H9 (cell line): ENCODE measurements at regions not wholly inside any gene's neighbourhood (a gene's known extent, or its start where the extent isn't known, plus 50 kb on each side); places are given as distances from the start of the nearest gene placed in this dataset.

ENCODE experiments used
- DNase-seq: peaks from one replicate; pipeline ENCODE4 v3.0.0-alpha.2; 2017
- H2AFZ ChIP-seq: one replicate; pipeline ENCODE4 v1.6.1; 2013; ENCODE audit warnings: mild to moderate bottlenecking, low read length, control low read depth, moderate library complexity
- H2AK5ac ChIP-seq: 2 replicates; pipeline ENCODE4 v1.6.1; 2013; ENCODE audit warnings: low read length, control low read depth, mixed read lengths; ENCODE audit not compliant: insufficient read length
- H2BK120ac ChIP-seq: one replicate; pipeline ENCODE4 v1.6.1; 2013; ENCODE audit warnings: low read depth, mild to moderate bottlenecking, low read length, control low read depth, inconsistent platforms; ENCODE audit not compliant: poor library complexity, severe bottlenecking
- H2BK12ac ChIP-seq: 2 replicates; pipeline ENCODE4 v1.6.1; 2013; ENCODE audit warnings: low read length, control low read depth, mixed read lengths, low read depth; ENCODE audit not compliant: insufficient read length
- H2BK15ac ChIP-seq: 2 replicates; pipeline ENCODE4 v1.6.1; 2013; ENCODE audit warnings: low read depth, low read length, control low read depth
- H2BK20ac ChIP-seq: one replicate; pipeline ENCODE4 v1.6.1; 2013; ENCODE audit warnings: low read depth, mild to moderate bottlenecking, low read length, control low read depth, inconsistent platforms; ENCODE audit not compliant: poor library complexity, severe bottlenecking
- H2BK5ac ChIP-seq: 2 replicates; pipeline ENCODE4 v1.6.1; 2013; ENCODE audit warnings: low read length, control low read depth, mixed read lengths; ENCODE audit not compliant: insufficient read length
- H3K14ac ChIP-seq: 2 replicates; pipeline ENCODE4 v1.6.1; 2013; ENCODE audit warnings: low read length, control low read depth; ENCODE audit not compliant: insufficient read depth
- H3K18ac ChIP-seq: 2 replicates; pipeline ENCODE4 v1.6.1; 2013; ENCODE audit warnings: low read depth, mild to moderate bottlenecking, mixed read lengths, low read length, control low read depth; ENCODE audit not compliant: insufficient read length
- H3K23ac ChIP-seq: 2 replicates; pipeline ENCODE4 v1.6.1; 2013; ENCODE audit warnings: low read length, control low read depth, mixed read lengths, low read depth; ENCODE audit not compliant: insufficient read length
- H3K23me2 ChIP-seq: 2 replicates; pipeline ENCODE4 v1.6.1; 2013; ENCODE audit warnings: low read depth, mild to moderate bottlenecking, mixed read lengths, low read length, control low read depth; ENCODE audit not compliant: insufficient read length, poor library complexity, severe bottlenecking
- H3K27ac ChIP-seq: 2 replicates; pipeline ENCODE4 v1.5.1; 2013; ENCODE audit warnings: low read length, control low read depth, mixed read lengths, low read depth; ENCODE audit not compliant: insufficient read length
- H3K27me3 ChIP-seq: 2 replicates; pipeline ENCODE4 v1.6.1; 2013; ENCODE audit warnings: low read length, control low read depth, inconsistent platforms; ENCODE audit not compliant: insufficient read depth
- H3K4ac ChIP-seq: 2 replicates; pipeline ENCODE4 v1.6.1; 2013; ENCODE audit warnings: low read depth, mild to moderate bottlenecking, control low read depth, inconsistent platforms, low read length, moderate library complexity
- H3K4me1 ChIP-seq: 2 replicates; pipeline ENCODE4 v1.6.1; 2013; ENCODE audit warnings: low read length, control low read depth, inconsistent platforms; ENCODE audit not compliant: insufficient read depth
- H3K4me2 ChIP-seq: 2 replicates; pipeline ENCODE4 v1.6.1; 2013; ENCODE audit warnings: low read length, control low read depth, mixed read lengths; ENCODE audit not compliant: insufficient read length, insufficient read depth
- H3K56ac ChIP-seq: 2 replicates; pipeline ENCODE4 v1.6.1; 2013; ENCODE audit warnings: low read depth, mild to moderate bottlenecking, mixed read lengths, low read length, control low read depth; ENCODE audit not compliant: insufficient read length
- H3K79me1 ChIP-seq: 2 replicates; pipeline ENCODE4 v1.6.1; 2013; ENCODE audit warnings: low read depth, mild to moderate bottlenecking, moderate library complexity, low read length, control low read depth, inconsistent platforms; ENCODE audit not compliant: insufficient read depth, poor library complexity, severe bottlenecking
- H3K79me2 ChIP-seq: 2 replicates; pipeline ENCODE4 v1.6.1; 2013; ENCODE audit warnings: low read length, control low read depth, inconsistent platforms; ENCODE audit not compliant: insufficient read depth
- H3K9ac ChIP-seq: 2 replicates; pipeline ENCODE4 v1.6.1; 2013; ENCODE audit warnings: low read length, control low read depth, mixed read lengths; ENCODE audit not compliant: insufficient read length; ENCODE audit errors: extremely low read depth
- H3K9me3 ChIP-seq: one replicate; pipeline ENCODE4 v1.6.1; 2013; ENCODE audit warnings: low read depth, low read length, inconsistent platforms; ENCODE audit not compliant: control insufficient read depth
- H3T11ph ChIP-seq: one replicate; pipeline ENCODE4 v1.6.1; 2013; ENCODE audit warnings: mild to moderate bottlenecking, low read length, control low read depth, inconsistent platforms
- H4K20me1 ChIP-seq: one replicate; pipeline ENCODE4 v1.6.1; 2013; ENCODE audit not compliant: control insufficient read depth, insufficient read length, insufficient read depth
- H4K5ac ChIP-seq: 2 replicates; pipeline ENCODE4 v1.6.1; 2013; ENCODE audit warnings: low read depth, mild to moderate bottlenecking, mixed read lengths, low read length, control low read depth; ENCODE audit not compliant: insufficient read length
- H4K8ac ChIP-seq: replicated peaks from 2 replicates; pipeline ENCODE4 v1.6.1; 2013; ENCODE audit warnings: low read length, control low read depth, mixed read lengths, low read depth; ENCODE audit not compliant: insufficient read length
- H4K91ac ChIP-seq: 2 replicates; pipeline ENCODE4 v1.6.1; 2013; ENCODE audit warnings: low read depth, mild to moderate bottlenecking, moderate library complexity, mixed read lengths, low read length, control low read depth; ENCODE audit not compliant: insufficient read length
- H3K27ac Mint-ChIP-seq, 3 experiments: 2 replicates in 2 of 3; 3 replicates in 1 of 3; pipeline ENCODE4 v1.8.0; 2020 to 2021; ENCODE audit warnings: mixed read lengths in 3 of 3, mild to moderate bottlenecking in 1 of 3, moderate library complexity in 1 of 3
- H3K27me3 Mint-ChIP-seq: 2 replicates; pipeline ENCODE4 v1.8.0; 2021; ENCODE audit warnings: low read depth, mild to moderate bottlenecking, moderate library complexity, mixed read lengths
- H3K36me3 Mint-ChIP-seq, 3 experiments: 2 replicates in 2 of 3; 3 replicates in 1 of 3; pipeline ENCODE4 v1.8.0; 2020 to 2021; ENCODE audit warnings: low read depth in 3 of 3, mixed read lengths in 3 of 3; ENCODE audit not compliant: insufficient read depth in 1 of 3
- H3K4me1 Mint-ChIP-seq, 2 experiments: 2 replicates each; pipeline ENCODE4 v1.8.0; 2020; ENCODE audit warnings: mixed read lengths in 2 of 2
- H3K4me3 Mint-ChIP-seq, 2 experiments: 2 replicates in 1 of 2; 3 replicates in 1 of 2; pipeline ENCODE4 v1.8.0; 2020 to 2021; ENCODE audit warnings: mild to moderate bottlenecking in 2 of 2, mixed read lengths in 2 of 2, moderate library complexity in 1 of 2
- H3K9me3 Mint-ChIP-seq, 2 experiments: 2 replicates in 1 of 2; 3 replicates in 1 of 2; pipeline ENCODE4 v1.8.0; 2020; ENCODE audit warnings: mild to moderate bottlenecking in 2 of 2, mixed read lengths in 2 of 2, moderate library complexity in 1 of 2
- CTCF ChIP-seq: fragments of 200-600 bp; sonication (generic); conservative IDR thresholded peaks from 3 replicates; pipeline ENCODE4 v1.8.0; 2021; ENCODE audit warnings: antibody characterized with exemption, mild to moderate bottlenecking

DNA sequence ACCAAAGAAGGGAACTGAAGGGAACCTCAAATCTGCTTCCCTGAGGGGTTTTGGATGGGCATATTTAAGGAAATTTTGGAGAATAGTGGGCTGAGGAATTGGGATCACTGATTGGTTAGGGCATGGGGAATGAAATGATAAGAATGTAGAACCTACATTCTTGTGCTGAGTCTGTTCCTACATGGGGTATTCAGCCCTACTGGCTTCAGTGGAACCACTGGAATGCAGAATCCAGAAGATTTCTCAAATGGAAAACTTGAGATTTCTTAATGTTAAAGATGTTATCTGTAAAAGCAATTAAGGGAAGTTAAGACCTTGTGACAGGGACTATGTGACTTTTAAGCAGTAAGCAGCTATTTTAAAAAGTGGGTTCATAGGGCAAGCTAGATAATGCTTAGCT is 1062.4 kb downstream of the AGBL1 start:
- H3K9me3 ChIP-seq: no peaks in the 10 kb centered on the region
- H4K8ac ChIP-seq: no peak overlapping the region
- H3K4me2 ChIP-seq: no peak overlapping the region
- H3K4me3 Mint-ChIP-seq: no peak overlapping the region
- H4K91ac ChIP-seq: no peak overlapping the region
- no peak overlapping the region for H3K56ac ChIP-seq
- no peaks in the 10 kb centered on the region for H4K20me1 ChIP-seq
- H3K27me3 ChIP-seq: no peaks in the 10 kb centered on the region
- peaks cover 0 to 9% (median 5%) of the 10 kb centered on the region in 3 experiments; a peak in 5 of 7 replicates for H3K36me3 Mint-ChIP-seq
- H3K27me3 Mint-ChIP-seq: no peaks in the 10 kb centered on the region
- peaks cover 9 to 11% of the 10 kb centered on the region in 2 experiments; a peak in 3 of 5 replicates for H3K9me3 Mint-ChIP-seq
- H2BK15ac ChIP-seq: no peak overlapping the region
- H2AK5ac ChIP-seq: no peak overlapping the region
- H3K4ac ChIP-seq: no peak overlapping the region
- no peaks in the 10 kb centered on the region for H3K79me2 ChIP-seq
- no peak overlapping the region for H2BK120ac ChIP-seq
- TF ChIP-seq CTCF: no peak
- no peak overlapping the region for H2AFZ ChIP-seq
- H3K23me2 ChIP-seq: no peaks in the 10 kb centered on the region
- H2BK5ac ChIP-seq: no peak overlapping the region
- no peak overlapping the region for H2BK12ac ChIP-seq
- peaks cover 3 to 4% of the 10 kb centered on the region in 2 experiments for H3K4me1 Mint-ChIP-seq
- no peaks in the 10 kb centered on the region for H3K79me1 ChIP-seq
- H3K9ac ChIP-seq: no peak overlapping the region
- no peaks in the 10 kb centered on the region for H3K4me1 ChIP-seq
- no peak overlapping the region for H3K18ac ChIP-seq
- no peak overlapping the region for H3T11ph ChIP-seq
- no peak overlapping the region for H3K27ac ChIP-seq
- no peak overlapping the region for H2BK20ac ChIP-seq
- no peak for DNase-seq
- H3K23ac ChIP-seq: no peak overlapping the region
- H4K5ac ChIP-seq: no peak overlapping the region
- H3K14ac ChIP-seq: no peak overlapping the region
- no peak overlapping the region for H3K27ac Mint-ChIP-seq
